ENCODE measurements at regions not wholly inside any gene's neighbourhood (a gene's known extent, or its start where the extent isn't known, plus 50 kb on each side); places are given as distances from the start of the nearest gene placed in this dataset.
"Not testable (repeated sequence)": the region's sequence is repeated elsewhere in the genome, so short reads cannot be mapped to it uniquely, and the experiment has no call there.

DNA sequence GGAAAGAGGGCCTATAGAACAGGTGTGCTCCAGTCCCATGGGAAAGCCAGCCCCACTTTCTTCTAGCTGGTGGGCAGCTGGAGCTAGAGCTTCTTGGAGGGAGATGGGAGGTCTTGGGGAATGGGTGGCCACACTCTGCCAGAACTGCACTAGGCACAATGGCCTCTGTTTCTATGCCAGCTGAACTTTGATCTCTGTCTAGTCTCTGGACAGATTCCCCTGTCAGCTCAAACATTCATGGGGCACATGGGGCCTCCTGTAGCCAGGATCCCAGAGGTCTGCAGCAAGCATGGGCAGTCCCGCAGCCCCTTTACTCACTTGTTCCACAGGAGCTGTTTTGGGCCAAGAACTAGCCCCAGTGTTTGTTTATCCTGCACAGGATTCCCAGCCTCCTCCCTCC lies 591.3 kb upstream of the HS3ST5 start:
- Mint-ChIP-seq H3K9me3 (peaks cover 3% of the 10 kb centered on the region), H3K27ac (no peak overlapping the region), H3K4me1 (no peaks in the 10 kb centered on the region), H3K36me3 (no peaks in the 10 kb centered on the region), H3K4me3 (no peak overlapping the region), H3K27me3 (no peaks in the 10 kb centered on the region)
- DNase-seq = no peak
- ATAC-seq (ENCODE audit: low read depth) = no peak
- POLR2A ChIA-PET = no interaction called here

DNA sequence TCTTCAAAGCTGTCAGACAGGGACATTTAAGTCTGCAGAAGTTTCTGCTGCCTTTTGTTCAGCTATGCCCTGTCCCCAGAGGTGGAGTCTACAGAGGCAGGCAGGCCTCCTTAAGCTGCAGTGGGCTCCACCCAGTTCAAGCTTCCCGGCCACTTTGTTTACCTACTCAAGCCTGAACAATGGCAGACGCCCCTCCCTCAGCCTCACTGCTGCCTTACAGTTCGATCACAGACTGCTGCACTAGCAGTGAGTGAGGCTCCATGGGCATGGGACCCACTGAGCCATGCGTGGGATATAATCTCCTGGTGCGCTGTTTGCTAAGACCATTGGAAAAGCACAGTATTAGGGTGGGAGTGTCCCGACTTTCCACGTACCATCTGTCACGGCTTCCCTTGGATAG lies 585.9 kb upstream of the HS3ST5 start:
- not testable (repeated sequence) for DNase-seq, H3K36me3 Mint-ChIP-seq

DNA sequence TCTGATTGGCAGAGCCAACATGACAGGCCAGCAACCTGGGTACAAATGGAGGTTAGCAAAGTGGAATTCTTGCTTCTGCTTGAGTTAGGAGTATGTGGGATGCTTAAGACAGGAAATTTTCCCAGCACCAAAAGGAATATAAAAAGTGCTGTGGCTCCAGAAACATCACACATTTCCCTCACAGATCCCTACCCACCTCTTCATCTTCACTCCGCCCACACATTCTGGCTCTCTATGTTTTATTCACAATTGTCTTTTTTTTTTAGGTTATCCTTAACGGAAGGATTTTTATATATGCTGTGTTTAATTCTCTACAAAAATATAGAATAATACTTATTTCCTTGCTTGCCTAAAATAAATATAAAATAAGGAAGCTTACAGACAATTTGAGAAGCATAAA lies 563.3 kb upstream of the HS3ST5 start:
- H3K36me3 Mint-ChIP-seq = no peaks in the 10 kb centered on the region
- H3K27ac Mint-ChIP-seq = no peak overlapping the region
- H3K27me3 Mint-ChIP-seq = no peaks in the 10 kb centered on the region
- no peak overlapping the region for H3K4me3 Mint-ChIP-seq
- ATAC-seq (ENCODE audit: low read depth) (no peak), DNase-seq (no peak)
- H3K9me3 Mint-ChIP-seq = peaks cover 12% of the 10 kb centered on the region
- POLR2A ChIA-PET = no interaction called here
- H3K4me1 Mint-ChIP-seq = no peaks in the 10 kb centered on the region

More for the DNA sequence above, 585.9 kb upstream of the HS3ST5 start:
- ATAC-seq (ENCODE audit: low read depth); POLR2A ChIA-PET; H3K4me1 Mint-ChIP-seq; H3K27ac Mint-ChIP-seq; H3K9me3 Mint-ChIP-seq; H3K27me3 Mint-ChIP-seq; H3K4me3 Mint-ChIP-seq: not testable (repeated sequence)

DNA sequence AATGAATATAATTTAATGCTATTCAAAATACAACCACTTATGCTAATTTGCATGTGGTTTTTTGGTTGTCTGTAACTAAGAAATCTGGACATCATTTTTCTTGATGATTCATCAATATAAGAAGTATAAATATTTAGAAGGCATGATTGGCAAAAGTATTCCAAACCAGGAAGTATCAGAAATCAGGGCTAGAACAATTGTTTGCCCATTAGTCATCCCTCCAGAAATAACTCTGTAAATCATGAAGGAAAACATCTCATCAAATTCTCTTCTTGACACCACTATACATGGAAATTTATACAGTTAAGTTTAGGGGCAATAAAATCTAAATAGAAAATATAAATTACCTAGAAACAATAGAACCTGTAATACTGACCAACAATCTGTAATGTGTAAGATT lies 554.7 kb upstream of the HS3ST5 start:
- POLR2A ChIA-PET = no interaction called here
- no peak for ATAC-seq (ENCODE audit: low read depth)
- no peaks in the 10 kb centered on the region for H3K4me1 Mint-ChIP-seq
- H3K27ac Mint-ChIP-seq = no peak overlapping the region
- H3K27me3 Mint-ChIP-seq = no peaks in the 10 kb centered on the region
- no peak overlapping the region for H3K4me3 Mint-ChIP-seq
- H3K36me3 Mint-ChIP-seq = no peaks in the 10 kb centered on the region
- H3K9me3 Mint-ChIP-seq = peaks cover 4% of the 10 kb centered on the region
- no peak for DNase-seq

DNA sequence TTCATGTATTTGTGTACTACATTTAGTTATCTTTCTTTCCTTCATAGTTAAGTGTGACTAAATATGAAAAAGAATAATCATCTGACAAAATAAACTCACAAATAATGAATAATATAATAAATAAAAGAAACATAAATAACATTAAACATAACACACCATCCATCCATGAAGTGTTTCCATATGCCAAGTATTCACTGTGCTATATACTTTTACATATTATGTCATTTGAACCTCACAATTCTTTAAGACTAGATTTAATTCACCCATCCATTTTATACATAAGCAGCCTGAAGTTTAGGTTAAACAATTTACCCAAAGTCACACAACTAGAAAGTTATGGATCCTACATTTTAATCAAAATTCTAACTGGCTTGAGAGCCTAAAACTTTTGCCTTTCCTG lies 549.4 kb upstream of the HS3ST5 start:
- Mint-ChIP-seq H3K4me1 (no peaks in the 10 kb centered on the region), H3K36me3 (no peaks in the 10 kb centered on the region), H3K4me3 (no peak overlapping the region), H3K9me3 (peaks cover 3% of the 10 kb centered on the region), H3K27ac (no peak overlapping the region), H3K27me3 (no peaks in the 10 kb centered on the region)
- POLR2A ChIA-PET = no interaction called here
- DNase-seq (no peak), ATAC-seq (ENCODE audit: low read depth) (no peak)

DNA sequence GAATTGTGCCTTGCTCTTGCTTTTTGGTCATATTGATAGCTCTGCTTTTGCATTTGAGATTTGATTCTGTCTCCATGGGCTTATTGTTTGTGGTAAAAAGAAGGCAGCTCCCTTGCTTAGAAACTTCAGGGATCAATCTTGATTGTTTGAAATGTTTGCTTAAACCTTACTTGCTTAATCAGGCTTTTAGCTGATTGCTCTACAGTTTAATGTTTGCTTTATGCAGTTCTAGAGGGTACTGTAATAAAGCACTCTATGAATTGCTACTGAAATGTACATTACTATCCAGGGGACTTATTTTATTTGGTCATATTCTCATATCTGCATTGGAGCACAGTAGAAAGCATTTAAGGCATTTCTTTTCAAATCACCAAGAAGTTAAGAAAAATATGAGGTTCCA lies 545.4 kb upstream of the HS3ST5 start:
- DNase-seq = no peak

DNA sequence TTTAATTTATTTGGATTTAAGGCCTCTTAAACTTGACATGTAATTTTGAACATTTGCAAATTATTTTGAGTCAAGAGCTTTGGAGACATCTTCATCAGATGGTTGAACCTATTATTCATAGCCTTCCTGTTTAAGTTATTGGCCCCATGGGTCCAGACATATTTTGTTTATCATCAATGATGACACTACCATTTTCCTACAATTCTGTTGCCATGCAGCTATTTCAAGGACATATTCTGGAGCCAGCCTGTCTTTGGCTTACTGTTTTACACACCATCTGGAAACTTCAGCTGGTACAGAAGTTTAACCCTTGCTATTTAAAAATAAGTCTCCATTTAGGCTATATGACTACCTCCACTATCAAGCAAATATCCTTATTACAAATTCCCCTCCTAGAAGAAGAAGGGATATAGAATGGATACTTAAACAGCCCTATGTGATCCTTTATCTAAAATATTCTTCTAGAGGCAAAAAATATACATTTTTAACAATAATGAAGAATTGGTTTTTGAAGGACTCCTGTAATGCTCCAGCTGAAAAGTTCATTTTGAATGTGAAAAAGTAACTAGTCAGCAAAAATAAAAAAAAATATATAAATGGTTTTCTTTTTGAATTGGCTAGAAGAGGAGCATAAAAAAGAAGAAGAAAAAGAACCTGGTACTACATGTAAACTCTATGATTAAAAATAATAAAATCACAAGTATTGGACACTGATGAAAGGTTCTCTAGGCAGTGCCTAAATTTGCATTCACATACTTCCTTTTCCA lies 544.0 kb upstream of the HS3ST5 start:
- peaks cover 2% of the 10 kb centered on the region for H3K9me3 Mint-ChIP-seq
- H3K27me3 Mint-ChIP-seq = no peaks in the 10 kb centered on the region
- no peak overlapping the region for H3K27ac Mint-ChIP-seq
- no peaks in the 10 kb centered on the region for H3K4me1 Mint-ChIP-seq
- no peaks in the 10 kb centered on the region for H3K36me3 Mint-ChIP-seq
- POLR2A ChIA-PET = no interaction called here
- DNase-seq (no peak), ATAC-seq (ENCODE audit: low read depth) (no peak)
- no peak overlapping the region for H3K4me3 Mint-ChIP-seq

More for the DNA sequence above, 545.4 kb upstream of the HS3ST5 start:
- H3K36me3 Mint-ChIP-seq = no peaks in the 10 kb centered on the region
- no peak overlapping the region for H3K27ac Mint-ChIP-seq
- H3K4me1 Mint-ChIP-seq = no peaks in the 10 kb centered on the region
- H3K27me3 Mint-ChIP-seq = no peaks in the 10 kb centered on the region
- H3K4me3 Mint-ChIP-seq = no peak overlapping the region
- POLR2A ChIA-PET = no interaction called here
- peaks cover 2% of the 10 kb centered on the region for H3K9me3 Mint-ChIP-seq
- no peak for ATAC-seq (ENCODE audit: low read depth)

DNA sequence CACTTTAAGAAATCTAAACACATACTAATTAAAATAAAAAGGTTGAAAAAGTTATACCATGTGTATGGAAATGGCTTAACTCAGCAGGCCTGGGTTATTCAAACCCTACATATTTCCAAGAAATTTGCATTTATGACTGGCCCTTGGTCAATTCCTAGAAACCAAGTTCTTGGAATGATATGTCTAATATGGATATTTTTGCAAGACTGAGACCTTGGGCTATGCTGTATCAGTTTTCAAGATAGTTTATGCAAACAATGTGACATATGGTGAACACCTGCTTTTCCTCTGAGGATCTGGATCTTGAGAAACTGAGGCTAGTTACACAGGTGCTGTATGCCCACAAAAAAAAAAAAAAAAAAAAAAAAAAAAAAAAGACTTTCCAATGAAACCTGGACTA lies 536.9 kb upstream of the HS3ST5 start:
- ATAC-seq (ENCODE audit: low read depth) (no peak), DNase-seq (no peak)
- Mint-ChIP-seq H3K9me3 (no peaks in the 10 kb centered on the region), H3K36me3 (no peaks in the 10 kb centered on the region), H3K4me3 (no peak overlapping the region), H3K27me3 (no peaks in the 10 kb centered on the region), H3K27ac (no peak overlapping the region), H3K4me1 (no peaks in the 10 kb centered on the region)
- POLR2A ChIA-PET = no interaction called here

DNA sequence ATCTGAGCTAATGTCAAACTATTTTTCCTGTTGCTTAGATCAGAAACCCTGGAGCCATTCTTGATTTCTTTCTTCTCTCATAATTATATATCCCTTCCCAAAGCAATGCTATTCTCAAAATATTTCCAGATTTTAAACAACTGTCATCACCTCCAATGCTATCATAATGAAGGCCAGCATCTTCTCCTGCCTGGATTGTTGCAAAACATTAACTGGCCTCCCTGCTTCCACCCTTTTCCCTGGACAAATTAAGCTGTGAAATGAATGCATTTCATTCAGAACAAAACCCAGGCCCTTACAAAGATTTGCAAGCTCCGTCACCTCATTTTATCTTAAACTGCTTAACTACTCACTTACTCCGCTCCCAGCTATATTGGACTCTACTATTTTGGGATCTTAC lies 535.3 kb upstream of the HS3ST5 start:
- DNase-seq = no peak
- no peaks in the 10 kb centered on the region for H3K4me1 Mint-ChIP-seq
- no peaks in the 10 kb centered on the region for H3K27me3 Mint-ChIP-seq
- H3K27ac Mint-ChIP-seq = no peak overlapping the region
- no peak for ATAC-seq (ENCODE audit: low read depth)
- no peaks in the 10 kb centered on the region for H3K9me3 Mint-ChIP-seq
- no peaks in the 10 kb centered on the region for H3K36me3 Mint-ChIP-seq
- POLR2A ChIA-PET = no interaction called here
- no peak overlapping the region for H3K4me3 Mint-ChIP-seq

DNA sequence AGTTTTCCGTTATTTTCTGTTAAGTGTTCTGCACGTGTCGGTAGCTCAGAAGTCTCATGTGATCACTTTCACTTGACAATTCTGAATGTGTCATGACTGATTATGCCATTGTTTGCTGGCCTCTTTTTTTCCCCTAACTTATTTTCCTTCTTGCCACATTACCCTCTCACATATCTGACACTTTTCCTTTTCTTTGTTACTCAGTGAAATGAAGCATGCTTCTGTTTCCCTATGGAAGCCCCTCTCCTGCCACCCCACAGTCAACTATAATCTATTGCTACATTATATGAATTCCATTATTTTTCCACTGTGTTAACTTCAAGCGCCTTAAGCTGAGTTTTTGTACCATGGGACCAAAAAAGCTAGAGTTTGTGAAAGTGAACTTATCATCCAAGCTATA lies 531.6 kb upstream of the HS3ST5 start:
- DNase-seq (no peak), ATAC-seq (ENCODE audit: low read depth) (no peak)
- POLR2A ChIA-PET = no interaction called here
- no peaks in the 10 kb centered on the region for H3K36me3 Mint-ChIP-seq
- no peaks in the 10 kb centered on the region for H3K4me1 Mint-ChIP-seq
- no peak overlapping the region for H3K27ac Mint-ChIP-seq
- H3K27me3 Mint-ChIP-seq = no peaks in the 10 kb centered on the region
- no peak overlapping the region for H3K4me3 Mint-ChIP-seq
- no peaks in the 10 kb centered on the region for H3K9me3 Mint-ChIP-seq

DNA sequence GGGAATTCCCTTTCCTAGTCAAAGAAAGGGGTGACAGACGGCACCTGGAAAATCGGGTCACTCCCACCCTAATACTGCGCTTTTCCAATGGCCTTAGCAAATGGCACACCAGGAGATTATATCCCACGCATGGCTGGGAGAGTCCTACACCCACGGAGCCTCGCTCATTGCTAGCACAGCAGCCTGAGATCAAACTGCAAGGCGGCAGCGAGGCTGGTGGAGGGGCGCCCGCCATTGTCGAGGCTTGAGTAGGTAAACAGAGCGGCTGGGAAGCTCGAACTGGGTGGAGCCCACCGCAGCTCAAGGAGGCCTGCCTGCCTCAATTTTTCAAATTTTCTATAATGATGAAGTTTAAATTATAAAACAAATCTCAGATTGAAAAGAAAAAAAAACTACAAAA lies 522.7 kb upstream of the HS3ST5 start:
- H3K27me3 Mint-ChIP-seq; H3K36me3 Mint-ChIP-seq; ATAC-seq (ENCODE audit: low read depth); DNase-seq; H3K4me1 Mint-ChIP-seq; H3K27ac Mint-ChIP-seq; POLR2A ChIA-PET; H3K9me3 Mint-ChIP-seq; H3K4me3 Mint-ChIP-seq: not testable (repeated sequence)

DNA sequence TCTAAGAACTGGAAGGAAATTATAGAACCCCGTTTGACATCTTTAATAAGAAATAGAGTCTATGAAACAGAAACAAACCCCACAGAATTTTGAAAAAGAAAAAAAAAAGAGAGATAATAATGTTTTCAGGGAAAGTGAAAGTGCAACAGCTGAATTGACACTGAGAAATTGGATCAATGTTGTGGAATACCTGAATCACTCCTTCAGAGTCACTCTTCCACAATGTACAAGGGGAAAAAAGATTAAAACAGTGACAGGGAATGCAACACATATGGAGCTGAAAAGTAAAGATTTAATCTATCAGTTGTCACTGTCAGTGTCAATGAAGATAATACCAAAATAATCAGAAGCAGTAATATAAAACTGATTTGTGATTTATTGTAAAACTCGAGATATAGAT lies 520.8 kb upstream of the HS3ST5 start:
- Mint-ChIP-seq H3K4me3 (no peak overlapping the region), H3K27ac (no peak overlapping the region)
- POLR2A ChIA-PET = no interaction called here

DNA sequence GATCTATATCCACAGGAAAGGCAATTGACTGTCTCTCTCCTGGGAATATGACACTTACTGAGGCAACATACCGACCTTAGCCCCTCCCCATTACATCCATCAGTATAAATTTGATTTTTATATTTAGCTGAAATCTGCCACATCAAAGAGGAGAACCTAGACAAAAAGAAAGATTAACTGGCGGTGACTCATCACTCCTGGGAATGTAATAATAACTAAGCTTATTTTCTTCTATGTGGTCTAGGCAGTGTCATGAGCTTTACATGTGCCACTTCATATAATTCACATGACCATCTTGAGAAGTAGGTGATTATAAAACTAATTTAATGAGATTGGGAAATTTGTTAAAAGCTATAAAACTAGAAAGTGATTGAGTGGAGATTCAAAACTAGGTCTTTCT lies 520.0 kb upstream of the HS3ST5 start:
- Mint-ChIP-seq H3K4me3 (no peak overlapping the region), H3K27ac (no peak overlapping the region), H3K9me3 (no peaks in the 10 kb centered on the region), H3K36me3 (no peaks in the 10 kb centered on the region), H3K4me1 (no peaks in the 10 kb centered on the region), H3K27me3 (no peaks in the 10 kb centered on the region)
- POLR2A ChIA-PET = no interaction called here
- DNase-seq (no peak), ATAC-seq (ENCODE audit: low read depth) (no peak)

More for the DNA sequence above, 520.8 kb upstream of the HS3ST5 start:
- ATAC-seq (ENCODE audit: low read depth) (no peak), DNase-seq (no peak)
- H3K4me1 Mint-ChIP-seq = no peaks in the 10 kb centered on the region
- H3K27me3 Mint-ChIP-seq = no peaks in the 10 kb centered on the region
- H3K9me3 Mint-ChIP-seq = peaks cover 3% of the 10 kb centered on the region
- no peaks in the 10 kb centered on the region for H3K36me3 Mint-ChIP-seq

DNA sequence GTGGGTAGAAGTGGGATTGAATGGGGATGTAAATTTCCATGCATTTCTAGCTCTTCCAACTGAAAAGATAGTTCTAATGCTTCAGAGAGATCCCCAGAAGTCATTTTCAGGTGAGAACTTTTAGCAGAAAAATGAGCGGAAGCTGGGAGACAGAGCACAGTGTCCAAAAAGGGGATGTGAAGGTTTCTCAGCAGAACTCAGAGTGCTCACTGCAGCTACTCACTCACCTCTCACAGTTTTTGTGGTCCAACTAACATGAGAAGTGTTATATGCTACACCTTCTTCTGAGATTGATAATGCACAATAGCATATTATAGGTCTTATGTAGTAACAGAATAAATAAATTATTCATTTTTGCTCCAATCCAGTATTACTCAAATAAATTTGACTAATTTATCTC lies 519.2 kb upstream of the HS3ST5 start:
- H3K27ac Mint-ChIP-seq = no peak overlapping the region
- POLR2A ChIA-PET = no interaction called here
- no peaks in the 10 kb centered on the region for H3K36me3 Mint-ChIP-seq
- H3K4me1 Mint-ChIP-seq = no peaks in the 10 kb centered on the region
- DNase-seq (no peak), ATAC-seq (ENCODE audit: low read depth) (no peak)
- H3K4me3 Mint-ChIP-seq = no peak overlapping the region
- peaks cover 2% of the 10 kb centered on the region for H3K9me3 Mint-ChIP-seq
- no peaks in the 10 kb centered on the region for H3K27me3 Mint-ChIP-seq

DNA sequence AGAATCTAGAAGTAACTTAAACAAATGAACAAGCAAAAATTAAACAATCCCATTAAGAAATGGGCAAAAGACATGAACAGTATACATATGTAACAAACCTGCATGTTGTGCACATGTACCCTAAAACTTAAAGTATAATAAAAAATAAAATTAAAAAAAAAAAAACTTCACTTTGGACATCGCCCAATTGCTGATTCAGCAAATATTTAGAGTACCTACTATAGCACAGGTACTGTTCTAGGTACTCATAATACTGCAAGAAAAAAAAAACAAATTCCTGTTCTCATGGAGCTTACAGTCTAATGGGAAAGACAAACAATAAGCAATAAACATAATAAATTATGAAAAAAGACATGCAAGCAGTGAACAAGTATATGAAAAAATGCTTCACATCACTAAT lies 501.5 kb upstream of the HS3ST5 start:
- Mint-ChIP-seq H3K36me3 (no peaks in the 10 kb centered on the region), H3K4me1 (no peaks in the 10 kb centered on the region), H3K27ac (no peak overlapping the region), H3K27me3 (no peaks in the 10 kb centered on the region), H3K9me3 (peaks cover 10% of the 10 kb centered on the region), H3K4me3 (no peak overlapping the region)
- POLR2A ChIA-PET = no interaction called here
- no peak for ATAC-seq (ENCODE audit: low read depth)
- no peak for DNase-seq
